Neural cell (in vitro differentiated cells): ENCODE measurements at regions not wholly inside any gene's neighbourhood (a gene's known extent, or its start where the extent isn't known, plus 50 kb on each side); places are given as distances from the start of the nearest gene placed in this dataset.

Experiments
- H2AFZ ChIP-seq: fragments of 200-600, 300-800 bp; sonication (generic), shearing (Covaris generic); 2 replicates; pipeline ENCODE4 v1.6.0; 2014; ENCODE audit warnings: low read depth, mild to moderate bottlenecking, antibody characterized with exemption, low read length, moderate library complexity
- H3F3A ChIP-seq: fragments of 200-600 bp; shearing (Covaris generic); 2 replicates; pipeline ENCODE4 v1.6.1; 2016; ENCODE audit warnings: mild to moderate bottlenecking, moderate library complexity, mixed read lengths, antibody characterized with exemption, low read length; ENCODE audit not compliant: insufficient read depth, poor library complexity, severe bottlenecking
- H3K27ac ChIP-seq: fragments of 200-600, 300-800 bp; sonication (generic), shearing (Covaris generic); 2 replicates; pipeline ENCODE4 v1.5.1; 2014; ENCODE audit warnings: mild to moderate bottlenecking, low read length, moderate library complexity
- H3K27me3 ChIP-seq: fragments of 300-800, 200-600 bp; sonication (generic), shearing (Covaris generic); 2 replicates; pipeline ENCODE4 v1.6.0; 2014; ENCODE audit warnings: mild to moderate bottlenecking, low read depth, low read length, moderate library complexity; ENCODE audit not compliant: insufficient read depth
- H3K36me3 ChIP-seq: fragments of 300-800, 200-600 bp; sonication (generic), shearing (Covaris generic); 2 replicates; pipeline ENCODE4 v1.5.1; 2014; ENCODE audit warnings: mild to moderate bottlenecking, antibody characterized with exemption, low read length, moderate library complexity; ENCODE audit not compliant: insufficient read depth
- H3K4me2 ChIP-seq: fragments of 300-800, 200-600 bp; sonication (generic), shearing (Covaris generic); 2 replicates; pipeline ENCODE4 v1.6.0; 2014; ENCODE audit warnings: mild to moderate bottlenecking, low read length
- H3K4me3 ChIP-seq: fragments of 300-800, 200-600 bp; sonication (generic), shearing (Covaris generic); 2 replicates; pipeline ENCODE4 v1.5.1; 2014; ENCODE audit warnings: mild to moderate bottlenecking, low read length, moderate library complexity
- H3K79me2 ChIP-seq: fragments of 200-600 bp; shearing (Covaris generic); replicated peaks from 2 replicates; pipeline ENCODE4 v1.6.0; 2014; ENCODE audit warnings: mild to moderate bottlenecking, low read length, moderate library complexity; ENCODE audit not compliant: insufficient read depth
- H3K9ac ChIP-seq: fragments of 300-800, 200-600 bp; sonication (generic), shearing (Covaris generic); 2 replicates; pipeline ENCODE4 v1.6.1; 2016; ENCODE audit warnings: mild to moderate bottlenecking, low read length, mixed read lengths
- H3K9me2 ChIP-seq: fragments of 200-600 bp; shearing (Covaris generic); 2 replicates; pipeline ENCODE4 v1.6.1; 2016; ENCODE audit warnings: mild to moderate bottlenecking, low read length, mixed read lengths; ENCODE audit not compliant: insufficient read depth
- H3K9me3 ChIP-seq: fragments of 200-600, 300-800 bp; sonication (generic), shearing (Covaris generic); 2 replicates; pipeline ENCODE4 v1.6.1; 2016; ENCODE audit warnings: mild to moderate bottlenecking, mixed run types, low read length, moderate library complexity, mixed read lengths
- H4K20me1 ChIP-seq: fragments of 200-600 bp; shearing (Covaris generic); 2 replicates; pipeline ENCODE4 v1.6.1; 2016; ENCODE audit warnings: mild to moderate bottlenecking, mixed run types; ENCODE audit not compliant: insufficient read depth
- EP300 ChIP-seq: fragments of 450-650 bp; conservative IDR thresholded peaks from 2 replicates; pipeline ENCODE4 v1.6.1; 2014; ENCODE audit warnings: antibody characterized with exemption, mild to moderate bottlenecking, moderate library complexity; ENCODE audit not compliant: poor library complexity, severe bottlenecking
- EZH2 ChIP-seq: fragments of 200-600, 300-800 bp; shearing (Covaris generic), sonication (generic); IDR thresholded peaks from 2 replicates; pipeline ENCODE4 v1.6.1; 2014; ENCODE audit warnings: antibody characterized with exemption, low read length, borderline replicate concordance, mild to moderate bottlenecking; ENCODE audit not compliant: insufficient read depth, poor library complexity, severe bottlenecking
- MXI1 ChIP-seq: fragments of 450-650 bp; conservative IDR thresholded peaks from 2 replicates; pipeline ENCODE4 v1.6.1; 2014; ENCODE audit warnings: antibody characterized with exemption, mild to moderate bottlenecking; ENCODE audit not compliant: poor library complexity, severe bottlenecking
- POLR2AphosphoS5 ChIP-seq: IDR thresholded peaks from 2 replicates; pipeline ENCODE4 v1.6.1; 2012
- RAD21 ChIP-seq: fragments of 450-650 bp; conservative IDR thresholded peaks from 2 replicates; pipeline ENCODE4 v1.6.1; 2014; ENCODE audit warnings: antibody characterized with exemption, mild to moderate bottlenecking, moderate library complexity
- SMC3 ChIP-seq: fragments of 450-650 bp; conservative IDR thresholded peaks from 2 replicates; pipeline ENCODE4 v1.6.1; 2014; ENCODE audit warnings: antibody characterized with exemption, mild to moderate bottlenecking, moderate library complexity; ENCODE audit not compliant: poor library complexity
- TAF1 ChIP-seq: IDR thresholded peaks from 2 replicates; pipeline ENCODE4 v1.6.1; 2012; ENCODE audit warnings: low read depth
- TF ChIP-seq, protein P1 (sequence below): fragments of 450-650 bp; IDR thresholded peaks from 2 replicates; pipeline ENCODE4 v1.5.1; 2014; ENCODE audit warnings: antibody characterized with exemption, mild to moderate bottlenecking, moderate library complexity; ENCODE audit not compliant: poor library complexity, severe bottlenecking
- TF ChIP-seq, protein P2 (sequence below): IDR thresholded peaks from 2 replicates; pipeline ENCODE4 v1.6.1; 2012; ENCODE audit warnings: borderline replicate concordance

DNA sequence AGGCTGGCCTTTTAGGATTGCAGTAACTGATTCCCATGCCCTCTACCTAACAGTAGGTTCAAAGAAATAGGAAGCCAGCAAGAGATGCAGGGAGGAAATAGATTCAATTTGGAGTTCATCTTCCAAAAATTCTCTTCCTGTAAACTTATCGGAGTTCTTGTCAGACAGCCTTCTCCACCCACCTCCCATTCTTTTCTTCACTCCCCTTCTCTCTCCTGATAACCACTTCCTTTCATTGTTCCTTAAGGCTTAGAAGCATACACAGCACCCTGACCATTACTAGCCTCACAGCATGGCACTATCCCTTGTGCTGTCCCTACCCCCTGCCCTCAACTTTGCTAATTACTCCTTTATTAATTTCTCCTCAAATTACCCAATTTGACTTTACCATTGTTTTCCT lies 130.4 kb upstream of the ADAMTS9 start:
- Histone ChIP-seq H3K4me3 (no peak overlapping the region), H3K27me3 (no peaks in the 10 kb centered on the region), H3K36me3 (no peaks in the 10 kb centered on the region), H4K20me1 (no peaks in the 10 kb centered on the region), H2AFZ (no peak overlapping the region), H3K9me2 (no peaks in the 10 kb centered on the region), H3K4me2 (no peak overlapping the region), H3K9me3 (no peaks in the 10 kb centered on the region), H3K9ac (no peak overlapping the region), H3F3A (peaks cover 8% of the 10 kb centered on the region), H3K79me2 (no peaks in the 10 kb centered on the region), H3K27ac (no peak overlapping the region)
- TF ChIP-seq EP300: no peak
- TF ChIP-seq SMC3: no peak
- no peak for TF ChIP-seq TAF1
- TF ChIP-seq RAD21: no peak
- no peak for TF ChIP-seq POLR2AphosphoS5
- TF ChIP-seq, protein P1, sequence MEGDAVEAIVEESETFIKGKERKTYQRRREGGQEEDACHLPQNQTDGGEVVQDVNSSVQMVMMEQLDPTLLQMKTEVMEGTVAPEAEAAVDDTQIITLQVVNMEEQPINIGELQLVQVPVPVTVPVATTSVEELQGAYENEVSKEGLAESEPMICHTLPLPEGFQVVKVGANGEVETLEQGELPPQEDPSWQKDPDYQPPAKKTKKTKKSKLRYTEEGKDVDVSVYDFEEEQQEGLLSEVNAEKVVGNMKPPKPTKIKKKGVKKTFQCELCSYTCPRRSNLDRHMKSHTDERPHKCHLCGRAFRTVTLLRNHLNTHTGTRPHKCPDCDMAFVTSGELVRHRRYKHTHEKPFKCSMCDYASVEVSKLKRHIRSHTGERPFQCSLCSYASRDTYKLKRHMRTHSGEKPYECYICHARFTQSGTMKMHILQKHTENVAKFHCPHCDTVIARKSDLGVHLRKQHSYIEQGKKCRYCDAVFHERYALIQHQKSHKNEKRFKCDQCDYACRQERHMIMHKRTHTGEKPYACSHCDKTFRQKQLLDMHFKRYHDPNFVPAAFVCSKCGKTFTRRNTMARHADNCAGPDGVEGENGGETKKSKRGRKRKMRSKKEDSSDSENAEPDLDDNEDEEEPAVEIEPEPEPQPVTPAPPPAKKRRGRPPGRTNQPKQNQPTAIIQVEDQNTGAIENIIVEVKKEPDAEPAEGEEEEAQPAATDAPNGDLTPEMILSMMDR: no peak
- TF ChIP-seq, protein P2, sequence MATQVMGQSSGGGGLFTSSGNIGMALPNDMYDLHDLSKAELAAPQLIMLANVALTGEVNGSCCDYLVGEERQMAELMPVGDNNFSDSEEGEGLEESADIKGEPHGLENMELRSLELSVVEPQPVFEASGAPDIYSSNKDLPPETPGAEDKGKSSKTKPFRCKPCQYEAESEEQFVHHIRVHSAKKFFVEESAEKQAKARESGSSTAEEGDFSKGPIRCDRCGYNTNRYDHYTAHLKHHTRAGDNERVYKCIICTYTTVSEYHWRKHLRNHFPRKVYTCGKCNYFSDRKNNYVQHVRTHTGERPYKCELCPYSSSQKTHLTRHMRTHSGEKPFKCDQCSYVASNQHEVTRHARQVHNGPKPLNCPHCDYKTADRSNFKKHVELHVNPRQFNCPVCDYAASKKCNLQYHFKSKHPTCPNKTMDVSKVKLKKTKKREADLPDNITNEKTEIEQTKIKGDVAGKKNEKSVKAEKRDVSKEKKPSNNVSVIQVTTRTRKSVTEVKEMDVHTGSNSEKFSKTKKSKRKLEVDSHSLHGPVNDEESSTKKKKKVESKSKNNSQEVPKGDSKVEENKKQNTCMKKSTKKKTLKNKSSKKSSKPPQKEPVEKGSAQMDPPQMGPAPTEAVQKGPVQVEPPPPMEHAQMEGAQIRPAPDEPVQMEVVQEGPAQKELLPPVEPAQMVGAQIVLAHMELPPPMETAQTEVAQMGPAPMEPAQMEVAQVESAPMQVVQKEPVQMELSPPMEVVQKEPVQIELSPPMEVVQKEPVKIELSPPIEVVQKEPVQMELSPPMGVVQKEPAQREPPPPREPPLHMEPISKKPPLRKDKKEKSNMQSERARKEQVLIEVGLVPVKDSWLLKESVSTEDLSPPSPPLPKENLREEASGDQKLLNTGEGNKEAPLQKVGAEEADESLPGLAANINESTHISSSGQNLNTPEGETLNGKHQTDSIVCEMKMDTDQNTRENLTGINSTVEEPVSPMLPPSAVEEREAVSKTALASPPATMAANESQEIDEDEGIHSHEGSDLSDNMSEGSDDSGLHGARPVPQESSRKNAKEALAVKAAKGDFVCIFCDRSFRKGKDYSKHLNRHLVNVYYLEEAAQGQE: no peak
- no peak for TF ChIP-seq EZH2
- no peak for TF ChIP-seq MXI1

DNA sequence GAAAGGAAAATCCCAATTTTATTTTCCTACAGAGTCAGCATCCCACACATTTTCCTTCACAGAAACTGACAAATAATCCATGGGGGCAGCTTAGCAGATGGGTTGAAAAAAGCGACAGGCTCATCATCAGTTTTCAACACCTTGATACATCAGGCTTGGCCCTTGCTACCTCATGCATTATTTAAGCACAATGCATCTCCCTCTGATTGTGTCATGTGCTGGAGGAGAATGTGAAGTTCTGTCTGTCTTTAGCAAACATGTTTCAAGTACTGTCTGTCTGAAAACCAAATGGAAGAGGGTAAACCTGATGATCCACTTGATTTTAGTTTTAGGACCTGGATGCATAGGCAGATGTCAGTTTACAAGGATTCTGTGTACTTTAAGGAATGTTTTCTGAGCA lies 128.6 kb upstream of the ADAMTS9 start:
- H3K27ac ChIP-seq: no peak overlapping the region
- H3K27me3 ChIP-seq: no peaks in the 10 kb centered on the region
- no peaks in the 10 kb centered on the region for H3K36me3 ChIP-seq
- no peak overlapping the region for H2AFZ ChIP-seq
- no peak overlapping the region for H3K4me3 ChIP-seq
- H3F3A ChIP-seq: peaks cover 8% of the 10 kb centered on the region
- no peaks in the 10 kb centered on the region for H4K20me1 ChIP-seq
- H3K4me2 ChIP-seq: no peak overlapping the region
- no peaks in the 10 kb centered on the region for H3K9me3 ChIP-seq
- TF ChIP-seq TAF1: no peak
- no peak for TF ChIP-seq EZH2
- TF ChIP-seq, protein P2: no peak
- H3K79me2 ChIP-seq: no peaks in the 10 kb centered on the region
- H3K9ac ChIP-seq: no peak overlapping the region
- no peaks in the 10 kb centered on the region for H3K9me2 ChIP-seq
